HG02678 (cell line): ENCODE measurements at regions not wholly inside any gene's neighbourhood (a gene's known extent, or its start where the extent isn't known, plus 50 kb on each side); places are given as distances from the start of the nearest gene placed in this dataset.
A peak's percentile ranks its signal among the peaks of the same experiment; 100 is the strongest.

ENCODE experiments used
- ATAC-seq: cut with Tn5 transposase; IDR thresholded peaks from one replicate; pipeline ENCODE4 v1.9.1; 2021; ENCODE audit warnings: mild to moderate bottlenecking, moderate library complexity; ENCODE audit not compliant: unreplicated experiment

GRCh38 chr20:19073584-19074218 is 138.7 kb upstream of the SLC24A3 start:
- no peak for ATAC-seq

- ATAC-seq, result no peak
These were observed 138.1 kb upstream of the SLC24A3 start for GRCh38 chr20:19074356-19074755.

GRCh38 chr20:19074828-19075516 is 137.5 kb upstream of the SLC24A3 start:
- peak; percentile 40 for ATAC-seq

GRCh38 chr20:19077370-19078220 is 134.8 kb upstream of the SLC24A3 start:
- ATAC-seq, result no peak

GRCh38 chr20:19078448-19079373 is 133.7 kb upstream of the SLC24A3 start:
- ATAC-seq, result no peak

GRCh38 chr20:19079536-19080299 is 132.7 kb upstream of the SLC24A3 start:
- no peak for ATAC-seq

GRCh38 chr20:19081937-19082336 is 130.5 kb upstream of the SLC24A3 start:
- no peak for ATAC-seq

- ATAC-seq, result no peak
These were observed 129.3 kb upstream of the SLC24A3 start for GRCh38 chr20:19083136-19083621.

GRCh38 chr20:19090332-19090731 is 122.1 kb upstream of the SLC24A3 start:
- no peak for ATAC-seq

GRCh38 chr20:19094959-19095541 is 117.4 kb upstream of the SLC24A3 start:
- ATAC-seq, result no peak

- ATAC-seq, result no peak
These were observed 116.7 kb upstream of the SLC24A3 start for GRCh38 chr20:19095762-19096161.

GRCh38 chr20:19096843-19097242 is 115.6 kb upstream of the SLC24A3 start:
- ATAC-seq, result no peak

- no peak for ATAC-seq
These were observed 114.3 kb upstream of the SLC24A3 start for GRCh38 chr20:19098117-19098516.

- ATAC-seq, result no peak
These were observed 113.5 kb upstream of the SLC24A3 start for GRCh38 chr20:19098806-19099578.

GRCh38 chr20:19099596-19100545 is 112.6 kb upstream of the SLC24A3 start:
- ATAC-seq, result no peak

GRCh38 chr20:19100975-19101374 is 111.5 kb upstream of the SLC24A3 start:
- no peak for ATAC-seq

- ATAC-seq, result no peak
These were observed 108.3 kb upstream of the SLC24A3 start for GRCh38 chr20:19104186-19104585.

- no peak for ATAC-seq
These were observed 104.3 kb upstream of the SLC24A3 start for GRCh38 chr20:19108155-19108554.
